GM19035 (cell line): ENCODE measurements at regions not wholly inside any gene's neighbourhood (a gene's known extent, or its start where the extent isn't known, plus 50 kb on each side); places are given as distances from the start of the nearest gene placed in this dataset.
A peak's percentile ranks its signal among the peaks of the same experiment; 100 is the strongest.
"Not testable (repeated sequence)": the region's sequence is repeated elsewhere in the genome, so short reads cannot be mapped to it uniquely, and the experiment has no call there.

Experiments
- ATAC-seq: cut with Tn5 transposase; IDR thresholded peaks from one replicate; pipeline ENCODE4 v1.9.1; 2021; ENCODE audit not compliant: unreplicated experiment

GRCh38 chr7:55743454-55743717, 119.2 kb downstream of the SEPTIN14 start:
- ATAC-seq, result not testable (repeated sequence)

GRCh38 chr7:55742651-55743453, 119.7 kb downstream of the SEPTIN14 start:
- ATAC-seq, result not testable (repeated sequence)

- ATAC-seq, result not testable (repeated sequence)
Observed at GRCh38 chr7:55741721-55742631, 120.6 kb downstream of the SEPTIN14 start.

- ATAC-seq, result not testable (repeated sequence)
Observed at GRCh38 chr7:55740633-55741250, 121.8 kb downstream of the SEPTIN14 start.

GRCh38 chr7:55740053-55740452, 122.5 kb downstream of the SEPTIN14 start:
- ATAC-seq, result not testable (repeated sequence)

GRCh38 chr7:55736641-55737221, 125.8 kb downstream of the SEPTIN14 start:
- not testable (repeated sequence) for ATAC-seq

GRCh38 chr7:55733241-55734140, 129.1 kb downstream of the SEPTIN14 start:
- no peak for ATAC-seq

- ATAC-seq, result no peak
Observed at GRCh38 chr7:55731931-55732330, 130.6 kb downstream of the SEPTIN14 start.

GRCh38 chr7:55730197-55730596, 132.4 kb downstream of the SEPTIN14 start:
- ATAC-seq, result no peak

- ATAC-seq, result no peak
Observed at GRCh38 chr7:55723621-55723941, 139.0 kb downstream of the SEPTIN14 start.

GRCh38 chr7:55722874-55723620, 139.5 kb downstream of the SEPTIN14 start:
- peak; percentile 99 for ATAC-seq

GRCh38 chr7:55721004-55721403, 141.5 kb downstream of the SEPTIN14 start:
- not testable (repeated sequence) for ATAC-seq

GRCh38 chr7:55715247-55715867, 143.1 kb upstream of the VOPP1 start:
- ATAC-seq, result not testable (repeated sequence)

GRCh38 chr7:55714370-55714769, 142.1 kb upstream of the VOPP1 start:
- ATAC-seq, result not testable (repeated sequence)

- not testable (repeated sequence) for ATAC-seq
Observed at GRCh38 chr7:55710312-55710711, 138.0 kb upstream of the VOPP1 start.

GRCh38 chr7:55708028-55708427, 135.7 kb upstream of the VOPP1 start:
- not testable (repeated sequence) for ATAC-seq

GRCh38 chr7:55707410-55707809, 135.1 kb upstream of the VOPP1 start:
- not testable (repeated sequence) for ATAC-seq

- ATAC-seq, result not testable (repeated sequence)
Observed at GRCh38 chr7:55706451-55707195, 134.3 kb upstream of the VOPP1 start.
